Effector memory CD4-positive, alpha-beta T cell (primary cell): ENCODE measurements at regions not wholly inside any gene's neighbourhood (a gene's known extent, or its start where the extent isn't known, plus 50 kb on each side); places are given as distances from the start of the nearest gene placed in this dataset.

Experiments used
- DNase-seq, 3 donors: peaks; one replicate each; pipeline ENCODE4 v3.0.0-alpha.2; 2020
- H3K27ac ChIP-seq: 2 replicates; pipeline ENCODE4 v1.7.0; 2013; ENCODE audit warnings: mild to moderate bottlenecking, low read length, moderate library complexity; ENCODE audit not compliant: insufficient read depth, poor library complexity, severe bottlenecking
- H3K27me3 ChIP-seq: replicated peaks from 2 replicates; pipeline ENCODE4 v1.7.0; 2013; ENCODE audit warnings: mild to moderate bottlenecking, low read length; ENCODE audit not compliant: insufficient read depth, control insufficient read depth, poor library complexity, severe bottlenecking
- H3K36me3 ChIP-seq: 2 replicates; pipeline ENCODE4 v1.7.0; 2013; ENCODE audit warnings: mild to moderate bottlenecking, low read length, moderate library complexity; ENCODE audit not compliant: control insufficient read depth, insufficient read depth
- H3K4me1 ChIP-seq: 2 replicates; pipeline ENCODE4 v1.7.0; 2013; ENCODE audit warnings: low read length, mild to moderate bottlenecking; ENCODE audit not compliant: control insufficient read depth, insufficient read depth, poor library complexity, severe bottlenecking
- H3K4me3 ChIP-seq: 2 replicates; pipeline ENCODE4 v1.7.0; 2013; ENCODE audit warnings: low read length, low read depth, mild to moderate bottlenecking; ENCODE audit not compliant: insufficient read depth, poor library complexity, severe bottlenecking
- H3K9me3 ChIP-seq: 2 replicates; pipeline ENCODE4 v1.7.0; 2013; ENCODE audit warnings: mild to moderate bottlenecking, low read length, moderate library complexity; ENCODE audit not compliant: control insufficient read depth

DNA sequence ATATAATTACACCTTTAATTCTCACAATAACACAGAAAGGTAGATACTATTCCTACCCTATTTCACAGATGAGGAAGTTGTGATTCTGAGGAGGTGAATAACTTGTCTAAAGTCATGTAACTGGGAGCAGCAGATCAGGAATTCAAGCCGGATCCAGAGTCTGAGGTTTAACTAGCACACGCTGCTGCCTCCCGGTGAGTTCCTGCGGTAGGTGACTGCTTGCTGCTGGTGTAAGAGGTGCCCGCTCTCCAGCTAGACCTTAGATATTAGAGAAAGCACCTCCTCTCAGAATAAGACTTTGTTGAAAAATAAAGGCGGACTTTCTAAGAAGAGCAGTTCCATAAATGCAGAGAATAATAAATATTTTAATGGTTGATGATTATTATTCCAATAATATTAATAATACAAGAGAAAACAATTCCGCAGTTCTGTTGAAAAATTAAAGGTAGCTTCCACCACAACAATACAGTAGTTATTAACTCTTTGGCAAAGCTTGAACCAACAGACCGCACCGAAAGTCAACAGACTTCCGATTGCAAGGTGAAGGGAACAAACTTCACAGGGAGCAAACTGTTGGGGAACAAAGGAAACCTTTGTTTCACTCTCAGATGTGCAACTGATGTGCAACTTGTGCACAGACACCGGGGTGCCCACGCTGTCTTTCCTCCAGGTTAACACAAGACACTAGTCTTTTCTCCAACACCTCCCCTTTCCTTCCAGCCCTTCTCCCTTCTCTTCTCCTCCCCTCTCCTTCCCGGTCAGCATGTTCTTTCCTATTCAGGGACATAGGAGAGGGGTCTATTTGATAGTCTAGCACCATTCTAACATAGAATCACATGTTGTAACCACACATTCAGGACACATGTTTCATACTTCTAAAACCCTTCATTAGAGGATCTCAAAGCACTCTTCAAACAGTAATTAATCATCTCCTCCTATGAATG lies 73.2 kb upstream of the EGLN3 start:
- no peaks in the 10 kb centered on the region for H3K9me3 ChIP-seq
- DNase-seq = no peak
- no peak overlapping the region for H3K27ac ChIP-seq
- no peaks in the 10 kb centered on the region for H3K4me1 ChIP-seq
- H3K36me3 ChIP-seq = no peaks in the 10 kb centered on the region
- no peak overlapping the region for H3K4me3 ChIP-seq
- H3K27me3 ChIP-seq = no peaks in the 10 kb centered on the region

DNA sequence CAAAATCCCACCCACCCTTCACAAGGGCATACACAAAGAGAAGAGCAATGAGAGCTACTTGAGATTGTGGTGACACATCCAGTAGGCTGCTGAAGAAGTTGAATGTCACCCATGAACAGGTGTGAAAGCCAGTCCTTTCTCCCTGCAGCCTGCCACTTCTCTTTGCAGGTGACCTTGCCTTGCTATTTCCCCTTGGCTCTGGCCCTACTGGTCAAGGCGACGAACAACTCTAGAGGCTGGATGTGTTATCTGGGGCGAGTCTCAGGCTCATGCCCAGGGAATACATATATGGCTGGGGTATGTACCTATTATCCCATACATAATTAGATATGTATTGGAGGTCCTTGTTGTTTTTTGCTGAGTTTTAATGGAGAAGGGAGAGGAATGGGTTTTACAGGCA lies 70.2 kb upstream of the EGLN3 start:
- Histone ChIP-seq H3K4me1 (no peaks in the 10 kb centered on the region), H3K36me3 (no peaks in the 10 kb centered on the region), H3K9me3 (no peaks in the 10 kb centered on the region), H3K27me3 (no peaks in the 10 kb centered on the region), H3K4me3 (no peak overlapping the region), H3K27ac (no peak overlapping the region)
- no peak for DNase-seq

DNA sequence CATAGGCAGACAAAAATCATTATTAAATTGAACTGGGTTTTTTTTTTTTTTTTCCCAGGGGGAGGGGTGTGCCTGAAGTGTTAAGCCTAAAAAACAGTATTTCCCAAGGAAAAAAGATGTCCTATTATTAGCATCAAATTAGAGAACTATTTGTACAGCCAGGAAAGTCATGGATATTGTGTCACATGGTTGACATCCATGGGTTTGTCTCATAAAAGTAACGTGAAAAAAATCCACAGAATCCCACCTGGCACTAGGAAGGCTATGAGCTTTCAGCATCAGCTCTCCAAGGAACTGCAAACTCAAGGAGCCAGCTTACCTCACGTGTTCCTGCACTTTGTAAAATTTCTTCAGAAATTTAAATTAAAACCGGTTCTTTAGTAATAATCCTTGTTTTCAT lies 69.1 kb upstream of the EGLN3 start:
- H3K27ac ChIP-seq = no peak overlapping the region
- H3K36me3 ChIP-seq = no peaks in the 10 kb centered on the region

DNA sequence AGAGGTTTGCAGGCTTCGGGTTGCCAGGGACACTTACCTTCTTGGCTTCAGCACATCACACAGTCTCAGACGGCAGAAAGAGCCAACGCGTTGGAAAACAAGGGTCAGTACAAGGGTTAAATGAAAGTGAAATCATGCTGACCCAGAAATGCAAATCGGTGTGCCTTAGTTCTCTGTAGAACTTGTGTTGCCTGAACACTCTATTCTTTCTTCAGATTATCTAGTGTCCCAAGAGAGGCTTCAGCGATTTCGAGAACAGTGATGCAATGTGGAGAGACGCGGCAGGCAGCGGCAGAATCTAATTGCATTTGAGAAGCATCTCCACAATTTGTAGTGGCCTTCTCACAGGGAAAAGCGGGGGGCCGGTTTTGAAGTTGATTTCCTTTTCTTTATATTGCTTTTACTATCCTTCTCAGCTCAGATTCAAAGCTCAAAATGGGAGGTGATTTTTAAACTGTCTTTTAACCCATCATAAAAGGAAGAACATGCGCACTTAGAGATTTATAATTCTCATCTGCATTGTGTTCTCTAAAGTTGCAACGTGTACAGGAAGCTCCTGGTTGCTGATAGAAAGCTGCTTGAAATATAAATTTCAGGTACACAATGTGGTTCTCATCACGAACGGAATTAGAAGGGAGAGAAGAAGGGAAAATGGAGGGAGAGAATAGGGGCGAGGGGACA lies 67.8 kb upstream of the EGLN3 start:
- peak overlapping the region; percentile 51 for H3K4me3 ChIP-seq
- no peaks in the 10 kb centered on the region for H3K27me3 ChIP-seq
- H3K4me1 ChIP-seq = peaks cover 4% of the 10 kb centered on the region
- no peak for DNase-seq
- H3K9me3 ChIP-seq = no peaks in the 10 kb centered on the region
- peak overlapping the region; percentile 56 for H3K27ac ChIP-seq
- no peaks in the 10 kb centered on the region for H3K36me3 ChIP-seq

More for the DNA sequence above, 69.1 kb upstream of the EGLN3 start:
- DNase-seq = no peak
- Histone ChIP-seq H3K9me3 (no peaks in the 10 kb centered on the region), H3K27me3 (no peaks in the 10 kb centered on the region), H3K4me1 (no peaks in the 10 kb centered on the region), H3K4me3 (no peak overlapping the region)

DNA sequence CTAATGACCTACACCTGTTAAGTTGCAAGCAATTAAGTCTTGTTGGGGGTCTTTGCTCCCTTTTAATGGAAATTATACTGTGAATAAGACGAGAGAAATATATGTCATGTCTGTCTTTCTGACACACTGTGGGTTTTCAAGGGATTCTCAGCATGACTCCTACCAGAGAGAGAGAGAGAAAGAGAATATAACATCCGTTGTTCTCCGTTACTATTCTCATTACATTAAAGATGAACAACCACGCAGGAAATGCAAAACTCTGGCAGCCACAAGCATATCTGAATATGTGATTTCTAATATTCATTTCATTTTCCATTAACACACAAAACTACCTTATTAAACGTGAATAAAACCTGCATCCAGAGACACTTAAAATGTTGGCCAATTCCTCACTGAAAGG lies 67.3 kb upstream of the EGLN3 start:
- no peaks in the 10 kb centered on the region for H3K27me3 ChIP-seq
- peak overlapping the region; percentile 51 for H3K4me3 ChIP-seq
- no peaks in the 10 kb centered on the region for H3K9me3 ChIP-seq
- H3K4me1 ChIP-seq = peaks cover 5% of the 10 kb centered on the region
- H3K27ac ChIP-seq = peak overlapping the region; percentile 56
- H3K36me3 ChIP-seq = no peaks in the 10 kb centered on the region
- DNase-seq = no peak

DNA sequence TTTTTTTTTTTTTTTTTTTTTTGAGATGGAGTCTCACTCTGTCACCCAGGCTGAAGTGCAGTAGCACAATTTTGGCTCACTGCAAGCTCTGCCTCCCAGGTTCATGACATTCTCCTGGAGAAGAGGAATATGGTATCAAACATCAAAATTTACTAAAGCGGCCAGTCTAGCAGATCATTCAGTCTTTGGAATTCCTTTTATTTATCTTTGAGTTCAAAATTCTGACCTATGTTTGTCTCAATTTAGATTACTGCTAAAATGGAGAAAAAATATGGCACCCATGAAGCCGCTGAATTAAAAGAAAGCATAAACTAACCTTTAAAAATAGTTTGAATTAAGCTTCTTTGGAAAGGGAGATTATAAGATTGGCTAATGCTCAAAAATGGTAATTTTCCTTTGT lies 64.5 kb upstream of the EGLN3 start:
- no peaks in the 10 kb centered on the region for H3K27me3 ChIP-seq
- no peaks in the 10 kb centered on the region for H3K9me3 ChIP-seq
- no peaks in the 10 kb centered on the region for H3K36me3 ChIP-seq
- peaks cover 5% of the 10 kb centered on the region for H3K4me1 ChIP-seq
- H3K27ac ChIP-seq = no peak overlapping the region
- H3K4me3 ChIP-seq = no peak overlapping the region
- DNase-seq = no peak

DNA sequence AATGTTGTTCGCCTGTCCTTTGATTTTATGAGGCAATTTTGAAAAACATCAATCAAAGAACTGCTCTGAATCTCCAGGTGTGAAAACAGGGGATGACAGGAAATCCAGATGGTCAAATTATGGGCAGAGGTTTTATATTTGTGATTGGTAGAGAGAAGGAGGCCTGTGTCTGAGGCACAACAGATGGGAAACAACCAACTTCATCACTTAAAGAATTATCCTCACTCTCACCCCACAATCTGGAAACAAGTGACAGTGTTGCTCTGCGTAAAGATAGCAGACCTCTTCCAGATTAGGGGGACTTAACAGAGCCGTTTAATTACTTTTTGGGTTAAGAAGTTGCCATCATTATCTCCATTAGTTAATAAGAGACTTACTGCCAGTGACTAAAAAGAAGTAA lies 64.1 kb upstream of the EGLN3 start:
- no peak for DNase-seq
- no peak overlapping the region for H3K4me3 ChIP-seq
- H3K4me1 ChIP-seq = peaks cover 5% of the 10 kb centered on the region
- no peaks in the 10 kb centered on the region for H3K9me3 ChIP-seq
- H3K27ac ChIP-seq = no peak overlapping the region
- H3K36me3 ChIP-seq = no peaks in the 10 kb centered on the region
- no peaks in the 10 kb centered on the region for H3K27me3 ChIP-seq

DNA sequence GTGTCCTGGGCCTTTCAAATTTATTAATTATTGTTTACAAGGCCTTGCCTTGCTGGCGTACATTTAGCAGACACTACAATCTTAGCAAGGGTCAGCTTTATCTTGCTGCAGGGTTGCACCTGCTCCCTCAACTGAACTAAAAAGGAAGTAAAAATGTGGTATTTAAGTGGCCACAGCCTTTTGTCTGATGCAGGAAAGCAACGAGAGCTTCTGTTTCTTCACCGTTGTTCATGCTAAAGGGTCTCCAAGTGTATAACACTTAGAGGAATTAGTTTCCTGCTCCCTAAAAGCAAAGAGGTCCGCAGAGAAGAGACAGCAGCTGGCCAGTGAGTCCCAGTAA lies 62.8 kb upstream of the EGLN3 start:
- H3K4me3 ChIP-seq = peak overlapping the region; percentile 11
- H3K36me3 ChIP-seq = no peaks in the 10 kb centered on the region
- H3K4me1 ChIP-seq = peaks cover 5% of the 10 kb centered on the region
- H3K27me3 ChIP-seq = no peaks in the 10 kb centered on the region
- no peaks in the 10 kb centered on the region for H3K9me3 ChIP-seq
- no peak overlapping the region for H3K27ac ChIP-seq
- DNase-seq = no peak

DNA sequence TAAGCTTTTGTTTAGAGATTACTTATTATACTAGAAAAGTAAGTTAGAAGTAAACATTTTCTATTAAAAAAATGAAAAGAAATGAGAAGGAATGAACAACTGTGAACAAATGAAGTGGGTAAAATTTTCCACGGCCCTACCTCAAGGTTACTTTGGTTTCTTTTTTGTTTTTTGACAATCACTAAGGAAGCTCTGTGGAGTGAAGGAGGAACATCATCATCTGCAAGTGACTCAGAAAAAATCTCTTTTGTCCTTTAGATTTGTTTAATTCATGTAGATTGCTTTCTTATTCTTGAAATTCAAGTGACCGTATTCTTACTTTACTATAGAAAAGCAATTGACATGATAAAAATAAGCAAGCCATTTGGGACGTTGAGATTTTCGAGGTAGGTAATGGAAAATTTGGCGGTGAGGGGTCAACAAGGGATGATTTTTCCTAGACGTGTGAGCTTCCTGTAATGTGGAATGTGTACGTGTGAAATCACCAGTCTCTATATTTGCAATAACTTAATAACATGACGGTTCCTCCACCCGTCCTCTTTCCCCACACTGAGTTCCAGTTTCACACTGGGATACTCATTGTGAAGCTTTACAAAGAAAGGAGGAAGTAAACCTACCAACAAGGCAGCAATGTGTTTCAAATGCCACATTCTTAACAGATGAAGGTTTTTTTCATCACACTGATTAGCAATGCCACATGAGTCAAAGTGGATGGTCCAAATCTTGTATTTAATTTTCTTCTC lies 62.3 kb upstream of the EGLN3 start:
- no peaks in the 10 kb centered on the region for H3K36me3 ChIP-seq
- H3K27me3 ChIP-seq = no peaks in the 10 kb centered on the region
- H3K9me3 ChIP-seq = no peaks in the 10 kb centered on the region
- H3K4me3 ChIP-seq = no peak overlapping the region
- H3K4me1 ChIP-seq = peaks cover 5% of the 10 kb centered on the region
- DNase-seq = no peak
- H3K27ac ChIP-seq = no peak overlapping the region

DNA sequence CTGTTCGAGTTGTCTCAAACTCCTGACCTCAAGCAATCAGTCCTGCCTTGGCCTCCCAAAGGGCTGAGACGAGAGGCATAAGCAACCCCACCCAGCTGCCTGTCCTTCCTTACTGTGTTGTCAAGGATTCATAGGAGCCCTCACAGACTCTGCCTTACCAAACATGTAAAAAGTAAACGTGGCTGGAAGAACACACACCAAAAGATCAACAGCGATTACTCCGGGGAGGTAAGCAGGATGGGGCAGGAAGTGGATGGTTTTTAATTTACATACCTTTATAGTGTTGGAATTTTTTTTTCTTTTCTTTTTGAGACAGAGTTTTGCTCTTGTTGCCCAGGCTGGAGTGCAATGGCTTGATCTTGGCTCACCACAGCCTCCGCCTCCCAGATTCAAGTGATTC lies 61.5 kb upstream of the EGLN3 start:
- Histone ChIP-seq H3K4me3 (no peak overlapping the region), H3K27ac (no peak overlapping the region), H3K4me1 (peaks cover 5% of the 10 kb centered on the region), H3K27me3 (no peaks in the 10 kb centered on the region), H3K36me3 (no peaks in the 10 kb centered on the region), H3K9me3 (no peaks in the 10 kb centered on the region)
- DNase-seq = no peak
